ENCODE measurements at regions not wholly inside any gene's neighbourhood (a gene's known extent, or its start where the extent isn't known, plus 50 kb on each side); places are given as distances from the start of the nearest gene placed in this dataset.

- ATAC-seq (ENCODE audit: poor library complexity): no peak
- no peak overlapping the region for H3K4me3 Mint-ChIP-seq
- Histone ChIP-seq H3K4me1 (ENCODE audit: insufficient read depth, low read length) (no peaks in the 10 kb centered on the region), H3K9me3 (ENCODE audit: control insufficient read depth in 1 of 2, insufficient read depth in 1 of 2, low read length in 2 of 2) (no peaks in the 10 kb centered on the region), H3K36me3 (ENCODE audit: insufficient read depth, low read length) (no peaks in the 10 kb centered on the region), H3K27me3 (ENCODE audit: control insufficient read depth in 1 of 2, insufficient read depth in 2 of 2, low read length in 2 of 2) (no peaks in the 10 kb centered on the region), H3K4me3 (ENCODE audit: low read length) (no peak overlapping the region), H3K27ac (ENCODE audit: low read depth in 1 of 2, low read length in 2 of 2) (no peak overlapping the region)
- peaks cover 2% of the 10 kb centered on the region for H3K9me3 Mint-ChIP-seq
- no peak for DNase-seq
- H3K27ac Mint-ChIP-seq: no peak overlapping the region
- no peak for TF ChIP-seq CTCF (IDR thresholded peaks at IDR 0.05)
- H3K27me3 Mint-ChIP-seq: peaks cover 23% of the 10 kb centered on the region
- intact Hi-C loops (cut with DNase I, micrococcal nuclease): no loop called here
- H3K36me3 Mint-ChIP-seq (ENCODE audit: low read depth): no peaks in the 10 kb centered on the region
- CTCF ChIA-PET: no interaction called here
- POLR2A ChIA-PET: no interaction called here
- no peaks in the 10 kb centered on the region for H3K4me1 Mint-ChIP-seq (ENCODE audit: low read depth)
Observed at GRCh38 chr11:129631201-129631600, 184.4 kb upstream of the TMEM45B start.

- no peaks in the 10 kb centered on the region for H3K9me3 ChIP-seq (ENCODE audit: control insufficient read depth in 1 of 2, insufficient read depth in 1 of 2, low read length in 2 of 2)
- ChIA-PET CTCF (interaction anchor here (1.3 kb wide), 1 partner anchor 10 kb away, joined by 3 read pairs; no protein-coding TSS in a partner anchor), POLR2A (no interaction called here)
- H3K36me3 ChIP-seq (ENCODE audit: insufficient read depth, low read length): no peaks in the 10 kb centered on the region
- H3K27ac ChIP-seq (ENCODE audit: low read depth in 1 of 2, low read length in 2 of 2): no peak overlapping the region
- ATAC-seq (ENCODE audit: poor library complexity) (no peak), DNase-seq (no peak)
- no peak overlapping the region for H3K4me3 ChIP-seq (ENCODE audit: low read length)
- Mint-ChIP-seq H3K4me1 (ENCODE audit: low read depth) (peaks cover 10% of the 10 kb centered on the region), H3K4me3 (no peak overlapping the region), H3K27ac (no peak overlapping the region), H3K9me3 (no peaks in the 10 kb centered on the region), H3K27me3 (peaks cover 12% of the 10 kb centered on the region), H3K36me3 (ENCODE audit: low read depth) (no peaks in the 10 kb centered on the region)
- TF ChIP-seq CTCF (IDR thresholded peaks at IDR 0.05): no peak
- intact Hi-C loops (cut with DNase I, micrococcal nuclease): no loop called here
- peaks cover 5% of the 10 kb centered on the region for H3K4me1 ChIP-seq (ENCODE audit: insufficient read depth, low read length)
- H3K27me3 ChIP-seq (ENCODE audit: control insufficient read depth in 1 of 2, insufficient read depth in 2 of 2, low read length in 2 of 2): no peaks in the 10 kb centered on the region
Observed at GRCh38 chr11:129636926-129637325, 178.7 kb upstream of the TMEM45B start.

DNA sequence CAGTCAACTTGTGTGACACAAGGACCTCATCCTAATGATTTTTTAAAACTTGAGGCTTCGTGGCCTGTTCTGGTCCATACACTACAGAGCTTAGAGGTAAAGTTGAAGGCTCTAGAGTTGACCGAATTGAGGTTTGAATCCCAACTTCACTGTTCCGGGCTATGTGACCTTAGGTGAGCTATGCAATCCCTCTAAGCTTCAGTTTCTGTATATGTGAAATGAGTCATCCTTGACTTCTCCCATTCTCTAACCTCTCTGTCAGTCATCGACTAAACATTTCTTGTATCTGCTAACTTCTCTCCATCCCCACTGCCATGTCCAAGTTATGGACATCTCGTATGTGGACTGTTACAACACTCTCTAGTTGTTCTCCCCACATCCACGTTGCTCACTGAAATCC lies 178.2 kb upstream of the TMEM45B start:
- H3K27me3 Mint-ChIP-seq: peaks cover 12% of the 10 kb centered on the region
- no peaks in the 10 kb centered on the region for H3K36me3 ChIP-seq (ENCODE audit: insufficient read depth, low read length)
- DNase-seq (no peak), ATAC-seq (ENCODE audit: poor library complexity) (no peak)
- no peak overlapping the region for H3K4me3 Mint-ChIP-seq
- no peak overlapping the region for H3K27ac Mint-ChIP-seq
- ChIA-PET CTCF (interaction anchor here (1.3 kb wide), 1 partner anchor 10 kb away, joined by 3 read pairs; no protein-coding TSS in a partner anchor), POLR2A (no interaction called here)
- TF ChIP-seq CTCF (IDR thresholded peaks at IDR 0.05): no peak
- H3K9me3 ChIP-seq (ENCODE audit: control insufficient read depth in 1 of 2, insufficient read depth in 1 of 2, low read length in 2 of 2): no peaks in the 10 kb centered on the region
- peaks cover 10% of the 10 kb centered on the region for H3K4me1 Mint-ChIP-seq (ENCODE audit: low read depth)
- no peaks in the 10 kb centered on the region for H3K27me3 ChIP-seq (ENCODE audit: control insufficient read depth in 1 of 2, insufficient read depth in 2 of 2, low read length in 2 of 2)
- peaks cover 5% of the 10 kb centered on the region for H3K4me1 ChIP-seq (ENCODE audit: insufficient read depth, low read length)
- no peaks in the 10 kb centered on the region for H3K36me3 Mint-ChIP-seq (ENCODE audit: low read depth)
- H3K4me3 ChIP-seq (ENCODE audit: low read length): no peak overlapping the region
- intact Hi-C loops (cut with DNase I, micrococcal nuclease): no loop called here
- no peaks in the 10 kb centered on the region for H3K9me3 Mint-ChIP-seq
- no peak overlapping the region for H3K27ac ChIP-seq (ENCODE audit: low read depth in 1 of 2, low read length in 2 of 2)

Measured in CD4-positive, alpha-beta T cell (primary cell).